Endodermal cell (in vitro differentiated cells): ENCODE measurements at regions not wholly inside any gene's neighbourhood (a gene's known extent, or its start where the extent isn't known, plus 50 kb on each side); places are given as distances from the start of the nearest gene placed in this dataset.

Experiments
- DNase-seq: peaks from one replicate; pipeline ENCODE4 v3.0.0-alpha.2; 2017
- H3K27ac ChIP-seq: 2 replicates; pipeline ENCODE4 v1.5.1; 2013; ENCODE audit warnings: mild to moderate bottlenecking, low read depth, low read length, moderate library complexity
- H3K27me3 ChIP-seq: 2 replicates; pipeline ENCODE4 v1.6.1; 2013; ENCODE audit warnings: mild to moderate bottlenecking, low read length, moderate library complexity; ENCODE audit not compliant: insufficient read depth, control insufficient read depth, poor library complexity, severe bottlenecking
- H3K36me3 ChIP-seq: 2 replicates; pipeline ENCODE4 v1.7.0; 2013; ENCODE audit warnings: mild to moderate bottlenecking, low read length, moderate library complexity; ENCODE audit not compliant: control insufficient read depth, insufficient read depth
- H3K4me1 ChIP-seq: one replicate; pipeline ENCODE4 v1.7.0; 2013; ENCODE audit warnings: low read length; ENCODE audit not compliant: control insufficient read depth, insufficient read depth
- H3K4me3 ChIP-seq: 2 replicates; pipeline ENCODE4 v1.5.1; 2013; ENCODE audit warnings: mild to moderate bottlenecking, low read length, moderate library complexity
- H3K9ac ChIP-seq: 2 replicates; pipeline ENCODE4 v1.6.1; 2013; ENCODE audit warnings: mild to moderate bottlenecking, low read length, moderate library complexity; ENCODE audit not compliant: poor library complexity, severe bottlenecking; ENCODE audit errors: extremely low read depth
- H3K9me3 ChIP-seq: 2 replicates; pipeline ENCODE4 v1.6.1; 2013; ENCODE audit warnings: mild to moderate bottlenecking, low read length, moderate library complexity; ENCODE audit not compliant: control insufficient read depth
- H3K27ac Mint-ChIP-seq: 2 replicates; pipeline ENCODE4 v1.8.0; 2020; ENCODE audit warnings: mixed read lengths
- H3K27me3 Mint-ChIP-seq: 2 replicates; pipeline ENCODE4 v1.8.0; 2021; ENCODE audit warnings: mild to moderate bottlenecking, mixed read lengths; ENCODE audit not compliant: insufficient read depth
- H3K36me3 Mint-ChIP-seq: 2 replicates; pipeline ENCODE4 v1.8.0; 2020; ENCODE audit warnings: low read depth, mixed read lengths
- H3K4me1 Mint-ChIP-seq: 2 replicates; pipeline ENCODE4 v1.8.0; 2020; ENCODE audit warnings: mixed read lengths
- H3K4me3 Mint-ChIP-seq: 2 replicates; pipeline ENCODE4 v1.8.0; 2020; ENCODE audit warnings: mild to moderate bottlenecking, moderate library complexity, mixed read lengths
- H3K9me3 Mint-ChIP-seq: 2 replicates; pipeline ENCODE4 v1.8.0; 2020; ENCODE audit warnings: mild to moderate bottlenecking, mixed read lengths
- WGBS, 2 experiments: methylation state at CpG; one replicate each; pipeline versions ENCODE4 v1.1.5 to v1.1.7; 2013; ENCODE audit warnings: missing lambda C conversion rate in 2 of 2, mixed read lengths in 1 of 2; ENCODE audit not compliant: insufficient coverage in 1 of 2, insufficient read length in 1 of 2; 5-methylcytosine and 5-hydroxymethylcytosine counted together
- TF ChIP-seq, protein P1 (sequence below): fragments of 200-600 bp; sonication (generic); conservative IDR thresholded peaks from 2 replicates; pipeline ENCODE4 v1.5.0; 2021; ENCODE audit warnings: antibody characterized with exemption, mild to moderate bottlenecking

DNA sequence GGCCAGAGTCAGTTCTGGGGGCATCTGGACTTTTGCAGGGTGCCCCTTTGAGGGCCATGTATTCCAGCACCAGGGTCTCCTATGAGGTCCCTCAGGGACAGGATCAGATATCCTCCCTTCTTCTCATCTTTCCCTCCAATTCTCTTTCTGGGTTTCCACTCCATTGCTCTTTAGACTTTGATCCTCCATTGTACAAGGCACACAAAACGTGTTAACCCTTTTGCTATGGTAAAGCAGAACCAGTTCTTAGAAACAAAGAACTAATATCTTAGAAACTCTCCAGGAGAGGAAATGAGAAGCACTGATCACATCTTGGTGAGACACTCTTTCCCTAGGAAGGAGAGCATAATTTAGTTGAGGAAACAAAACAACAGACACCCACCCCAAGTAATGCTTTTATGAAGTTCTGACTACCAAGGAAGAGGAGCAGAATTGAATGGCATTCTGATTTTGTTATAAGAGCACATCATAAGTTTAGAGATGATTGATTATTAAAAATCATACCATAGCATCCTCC lies 200.7 kb upstream of the NPY2R start:
- WGBS, 2 experiments = 85% methylated on average over 1 of the region's 1 CpG; no CpG with 5 or more reads in 1 of the 2 experiments
- no peak overlapping the region for H3K27ac ChIP-seq

DNA sequence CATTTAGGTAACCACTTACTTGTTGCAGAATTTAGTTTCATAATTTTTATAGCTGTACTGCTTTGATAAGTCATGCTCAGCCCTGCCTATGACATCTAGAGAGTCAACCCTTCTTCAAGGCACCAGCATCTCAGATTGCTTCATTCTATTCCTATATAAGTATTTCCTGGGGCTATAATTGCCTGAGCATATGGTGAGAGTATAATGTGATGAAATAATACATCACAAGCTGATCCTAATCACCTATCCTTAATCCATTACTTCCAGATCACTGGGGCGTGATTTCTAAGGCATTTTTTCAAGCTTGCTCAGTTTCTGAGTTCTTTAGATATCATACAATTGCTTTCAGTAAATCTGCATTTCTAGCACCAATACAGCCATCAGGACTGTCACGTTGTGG lies 200.0 kb upstream of the NPY2R start:
- H3K27me3 ChIP-seq = no peaks in the 10 kb centered on the region
- H3K27me3 Mint-ChIP-seq = no peaks in the 10 kb centered on the region

More for the DNA sequence above, 200.7 kb upstream of the NPY2R start:
- Histone ChIP-seq H3K9me3 (no peaks in the 10 kb centered on the region), H3K4me1 (no peaks in the 10 kb centered on the region), H3K27me3 (no peaks in the 10 kb centered on the region), H3K4me3 (no peak overlapping the region), H3K36me3 (no peaks in the 10 kb centered on the region), H3K9ac (no peak overlapping the region)
- no peaks in the 10 kb centered on the region for H3K9me3 Mint-ChIP-seq
- H3K4me3 Mint-ChIP-seq = no peak overlapping the region
- no peaks in the 10 kb centered on the region for H3K27me3 Mint-ChIP-seq
- TF ChIP-seq, protein P1, sequence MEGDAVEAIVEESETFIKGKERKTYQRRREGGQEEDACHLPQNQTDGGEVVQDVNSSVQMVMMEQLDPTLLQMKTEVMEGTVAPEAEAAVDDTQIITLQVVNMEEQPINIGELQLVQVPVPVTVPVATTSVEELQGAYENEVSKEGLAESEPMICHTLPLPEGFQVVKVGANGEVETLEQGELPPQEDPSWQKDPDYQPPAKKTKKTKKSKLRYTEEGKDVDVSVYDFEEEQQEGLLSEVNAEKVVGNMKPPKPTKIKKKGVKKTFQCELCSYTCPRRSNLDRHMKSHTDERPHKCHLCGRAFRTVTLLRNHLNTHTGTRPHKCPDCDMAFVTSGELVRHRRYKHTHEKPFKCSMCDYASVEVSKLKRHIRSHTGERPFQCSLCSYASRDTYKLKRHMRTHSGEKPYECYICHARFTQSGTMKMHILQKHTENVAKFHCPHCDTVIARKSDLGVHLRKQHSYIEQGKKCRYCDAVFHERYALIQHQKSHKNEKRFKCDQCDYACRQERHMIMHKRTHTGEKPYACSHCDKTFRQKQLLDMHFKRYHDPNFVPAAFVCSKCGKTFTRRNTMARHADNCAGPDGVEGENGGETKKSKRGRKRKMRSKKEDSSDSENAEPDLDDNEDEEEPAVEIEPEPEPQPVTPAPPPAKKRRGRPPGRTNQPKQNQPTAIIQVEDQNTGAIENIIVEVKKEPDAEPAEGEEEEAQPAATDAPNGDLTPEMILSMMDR = no peak
- H3K36me3 Mint-ChIP-seq = no peaks in the 10 kb centered on the region
- H3K4me1 Mint-ChIP-seq = no peaks in the 10 kb centered on the region
- no peak for DNase-seq
- H3K27ac Mint-ChIP-seq = no peak overlapping the region

DNA sequence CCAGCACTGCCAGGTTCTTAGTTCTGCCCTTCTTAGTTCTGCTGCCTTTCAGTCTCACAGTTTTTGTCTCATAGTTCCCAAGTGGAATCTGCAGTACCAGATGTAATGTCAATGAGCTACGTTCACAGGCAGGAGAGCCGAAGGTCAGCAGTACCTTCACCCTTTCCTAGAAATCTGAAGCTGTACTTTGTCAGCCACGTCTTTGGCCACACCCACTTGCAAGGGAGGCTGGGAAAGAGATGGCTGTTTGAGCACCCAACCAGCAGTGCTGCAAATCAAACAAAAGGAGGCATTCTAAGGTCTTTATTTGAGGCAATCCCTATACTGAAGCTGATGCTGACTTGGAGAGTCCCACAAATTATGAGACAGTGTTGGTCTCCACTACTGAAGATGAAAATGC lies 199.1 kb upstream of the NPY2R start:
- Histone ChIP-seq H3K9ac (no peak overlapping the region), H3K9me3 (no peaks in the 10 kb centered on the region), H3K36me3 (no peaks in the 10 kb centered on the region), H3K4me1 (no peaks in the 10 kb centered on the region), H3K27ac (no peak overlapping the region), H3K4me3 (no peak overlapping the region), H3K27me3 (no peaks in the 10 kb centered on the region)
- H3K27ac Mint-ChIP-seq = no peak overlapping the region
- H3K4me1 Mint-ChIP-seq = no peaks in the 10 kb centered on the region
- H3K36me3 Mint-ChIP-seq = no peaks in the 10 kb centered on the region
- WGBS, 2 experiments = 82 to 90% methylated on average over 2 to 3 of the region's 3 CpGs
- no peaks in the 10 kb centered on the region for H3K27me3 Mint-ChIP-seq
- no peak overlapping the region for H3K4me3 Mint-ChIP-seq
- TF ChIP-seq, protein P1 = no peak
- no peaks in the 10 kb centered on the region for H3K9me3 Mint-ChIP-seq
- no peak for DNase-seq

More for the DNA sequence above, 200.0 kb upstream of the NPY2R start:
- H3K27ac Mint-ChIP-seq = no peak overlapping the region
- no peaks in the 10 kb centered on the region for H3K9me3 ChIP-seq
- no peak overlapping the region for H3K9ac ChIP-seq
- no peak overlapping the region for H3K4me3 ChIP-seq
- TF ChIP-seq, protein P1 = no peak
- no peaks in the 10 kb centered on the region for H3K36me3 Mint-ChIP-seq
- no peaks in the 10 kb centered on the region for H3K4me1 ChIP-seq
- no peaks in the 10 kb centered on the region for H3K9me3 Mint-ChIP-seq
- no peak for DNase-seq
- no peak overlapping the region for H3K27ac ChIP-seq
- H3K36me3 ChIP-seq = no peaks in the 10 kb centered on the region
- no peak overlapping the region for H3K4me3 Mint-ChIP-seq
- no peaks in the 10 kb centered on the region for H3K4me1 Mint-ChIP-seq
- 81 to 100% methylated on average over 1 to 2 of the region's 2 CpGs for WGBS, 2 experiments
